DOHH2 (cell line): ENCODE measurements at regions not wholly inside any gene's neighbourhood (a gene's known extent, or its start where the extent isn't known, plus 50 kb on each side); places are given as distances from the start of the nearest gene placed in this dataset.

ENCODE experiments used
- EZH2phosphoT487 ChIP-seq: fragments of 200-600 bp; sonication (generic); IDR thresholded peaks from 2 replicates; pipeline ENCODE4 v1.6.1; 2017; ENCODE audit warnings: borderline replicate concordance, mild to moderate bottlenecking, antibody characterized with exemption, low read length, moderate library complexity, mixed read lengths
- TF ChIP-seq, protein P1 (sequence below): fragments of 200-600 bp; sonication (generic); IDR thresholded peaks from one replicate; pipeline ENCODE4 v1.5.1; 2014; ENCODE audit warnings: antibody characterized with exemption, mild to moderate bottlenecking, low read depth, low read length; ENCODE audit not compliant: poor library complexity, severe bottlenecking

- TF ChIP-seq, protein P1, sequence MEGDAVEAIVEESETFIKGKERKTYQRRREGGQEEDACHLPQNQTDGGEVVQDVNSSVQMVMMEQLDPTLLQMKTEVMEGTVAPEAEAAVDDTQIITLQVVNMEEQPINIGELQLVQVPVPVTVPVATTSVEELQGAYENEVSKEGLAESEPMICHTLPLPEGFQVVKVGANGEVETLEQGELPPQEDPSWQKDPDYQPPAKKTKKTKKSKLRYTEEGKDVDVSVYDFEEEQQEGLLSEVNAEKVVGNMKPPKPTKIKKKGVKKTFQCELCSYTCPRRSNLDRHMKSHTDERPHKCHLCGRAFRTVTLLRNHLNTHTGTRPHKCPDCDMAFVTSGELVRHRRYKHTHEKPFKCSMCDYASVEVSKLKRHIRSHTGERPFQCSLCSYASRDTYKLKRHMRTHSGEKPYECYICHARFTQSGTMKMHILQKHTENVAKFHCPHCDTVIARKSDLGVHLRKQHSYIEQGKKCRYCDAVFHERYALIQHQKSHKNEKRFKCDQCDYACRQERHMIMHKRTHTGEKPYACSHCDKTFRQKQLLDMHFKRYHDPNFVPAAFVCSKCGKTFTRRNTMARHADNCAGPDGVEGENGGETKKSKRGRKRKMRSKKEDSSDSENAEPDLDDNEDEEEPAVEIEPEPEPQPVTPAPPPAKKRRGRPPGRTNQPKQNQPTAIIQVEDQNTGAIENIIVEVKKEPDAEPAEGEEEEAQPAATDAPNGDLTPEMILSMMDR = no peak
- TF ChIP-seq EZH2phosphoT487 = no peak
These were observed 129.1 kb upstream of the PPFIA2 start for GRCh38 chr12:81888106-81888740.
